ENCODE measurements at regions not wholly inside any gene's neighbourhood (a gene's known extent, or its start where the extent isn't known, plus 50 kb on each side); places are given as distances from the start of the nearest gene placed in this dataset.

DNA sequence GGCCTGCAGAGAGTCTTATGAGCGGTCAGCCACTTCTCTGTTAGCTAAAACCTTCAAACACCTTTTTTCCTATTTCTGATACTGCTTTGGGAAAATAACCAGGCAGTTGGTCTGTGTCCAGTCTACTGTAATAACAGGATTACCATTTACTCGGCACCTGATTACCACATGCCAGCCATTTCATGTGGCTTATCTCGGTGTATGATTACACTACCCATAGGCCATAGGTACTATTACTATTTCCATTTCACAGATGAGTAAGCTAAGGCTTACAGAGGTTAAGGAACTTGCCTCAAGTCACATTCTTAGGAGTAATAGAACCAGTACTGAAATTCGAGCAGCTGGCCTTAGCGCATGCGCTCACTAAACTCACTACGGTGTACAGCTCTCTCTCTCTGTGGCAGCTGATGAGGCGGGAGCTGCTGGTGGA lies 147.2 kb upstream of the L3MBTL4 start:
- Histone ChIP-seq H3K79me2 (ENCODE audit: control insufficient read depth in 1 of 2, insufficient read depth in 2 of 2, low read length in 2 of 2) (no peaks in the 10 kb centered on the region), H4K8ac (ENCODE audit: extremely low read depth, insufficient read depth, low read length) (no peak overlapping the region), H3K4me3 (ENCODE audit: extremely low read depth in 1 of 4, insufficient read depth in 2 of 4, low read depth in 3 of 4, low read length in 4 of 4) (no peak overlapping the region), H3K9ac (replicated peaks in 1 of 4; ENCODE audit: extremely low read depth in 1 of 4, low read depth in 3 of 4, low read length in 3 of 4) (no peak overlapping the region), H3K23me2 (ENCODE audit: low read depth, low read length) (no peaks in the 10 kb centered on the region; the same call in 1 of the 2 replicates), H3K4me2 (ENCODE audit: insufficient read depth in 1 of 2, low read depth in 2 of 2, low read length in 2 of 2) (no peak overlapping the region), H3K9me3 (ENCODE audit: insufficient read depth in 2 of 2, low read depth in 1 of 2, low read length in 1 of 2) (no peaks in the 10 kb centered on the region; a peak in 1 of 4 replicates), H2BK120ac (replicated peaks; ENCODE audit: low read depth, low read length) (no peak overlapping the region), H3K18ac (ENCODE audit: extremely low read depth, low read length) (no peak overlapping the region), H2BK12ac (ENCODE audit: low read depth, low read length) (no peak overlapping the region), H4K5ac (ENCODE audit: insufficient read length, low read depth, low read length) (no peak overlapping the region), H3K4ac (replicated peaks; ENCODE audit: insufficient read length, low read depth, low read length) (no peak overlapping the region), H3K56ac (replicated peaks; ENCODE audit: insufficient read length, low read depth, low read length) (no peak overlapping the region), H2BK20ac (ENCODE audit: low read length) (no peak overlapping the region), H2BK5ac (ENCODE audit: low read depth, low read length) (no peak overlapping the region), H3K27ac (ENCODE audit: low read depth, low read length) (no peak overlapping the region), H3K36me3 (ENCODE audit: control insufficient read depth in 2 of 4, insufficient read depth in 4 of 4, low read length in 3 of 4) (no peaks in the 10 kb centered on the region), H2AFZ (ENCODE audit: low read length) (no peak overlapping the region), H2AK5ac (ENCODE audit: low read depth, low read length) (no peak overlapping the region), H4K20me1 (replicated peaks in 1 of 2; ENCODE audit: control insufficient read depth in 1 of 2, insufficient read depth in 2 of 2, low read length in 2 of 2) (no peaks in the 10 kb centered on the region), H4K91ac (replicated peaks; ENCODE audit: insufficient read length, low read length) (no peak overlapping the region), H3K23ac (ENCODE audit: insufficient read length) (no peak overlapping the region), H2BK15ac (ENCODE audit: low read length) (no peak overlapping the region), H3K79me1 (ENCODE audit: low read depth, low read length) (no peaks in the 10 kb centered on the region), H3K4me1 (replicated peaks in 1 of 4; ENCODE audit: control insufficient read depth in 3 of 4, insufficient read depth in 4 of 4, low read length in 3 of 4) (peaks cover 3 to 14% (median 5%) of the 10 kb centered on the region in 4 experiments), H3K27me3 (replicated peaks in 1 of 4; ENCODE audit: control insufficient read depth in 3 of 4, extremely low read depth in 1 of 4, insufficient read depth in 3 of 4, low read length in 3 of 4) (no peaks in the 10 kb centered on the region; a peak in 1 of 7 replicates), H3K14ac (ENCODE audit: insufficient read length) (no peak overlapping the region)
- TF ChIP-seq SRF (IDR thresholded peaks at IDR 0.05; ENCODE audit: low read depth, low read length): no peak
- TF ChIP-seq SIN3A (conservative IDR thresholded peaks at IDR 0.05 in 1 of 2, IDR thresholded peaks at IDR 0.05 in 1 of 2; ENCODE audit: low read depth in 1 of 2, low read length in 2 of 2): no peak
- TF ChIP-seq TBP (IDR thresholded peaks at IDR 0.05; ENCODE audit: low read depth, low read length): no peak
- no peak for FAIRE-seq
- CTCF ChIA-PET (ENCODE audit: partially characterized antibody): interaction anchor here (0.6 to 1.4 kb wide), 3 partner anchors 13 to 484 kb away, joined by 3 to 5 read pairs (median 3); no protein-coding TSS in a partner anchor
- no peak for DNase-seq (ENCODE audit: low read depth in 1 of 2, low spot score in 2 of 2)
- WGBS, 2 experiments (ENCODE audit: extremely low coverage in 1 of 2, insufficient coverage in 1 of 2, insufficient read length in 1 of 2, insufficient replicate concordance in 2 of 2, low coverage in 1 of 2, low lambda C conversion rate in 2 of 2, missing lambda C conversion rate in 1 of 2): 94% methylated on average over 8 of the region's 8 CpGs; no CpG with 5 or more reads in 1 of the 2 experiments
- POLR2A ChIA-PET (ENCODE audit: partially characterized antibody): no interaction called here
